WTC11 (cell line): ENCODE measurements at regions not wholly inside any gene's neighbourhood (a gene's known extent, or its start where the extent isn't known, plus 50 kb on each side); places are given as distances from the start of the nearest gene placed in this dataset.

ENCODE experiments used
- ATAC-seq: fragments of 200-7000 bp; cut with Tn5 transposase; 2 replicates; pipeline ENCODE4 v1.10.0; 2021; ENCODE audit warnings: mild to moderate bottlenecking, moderate library complexity
- CTCF ChIA-PET: fragments of 300-600 bp; sonication (Branson Sonifier 250); formaldehyde crosslinking; loops from one replicate; lab custom pipeline; 2021; ENCODE audit warnings: antibody characterized with exemption; lab: Charles Lee
- POLR2A ChIA-PET: fragments of 350-600 bp; sonication (Branson Sonifier 250); formaldehyde crosslinking; loops from one replicate; lab custom pipeline; 2021; ENCODE audit warnings: antibody characterized with exemption; lab: Charles Lee
- DNase-seq: peaks from one replicate; pipeline ENCODE4 v3.0.0; 2021; ENCODE audit warnings: low spot score
- H3K27ac Mint-ChIP-seq: 2 replicates; pipeline ENCODE4 v1.8.0; 2021; ENCODE audit warnings: mixed read lengths
- H3K27me3 Mint-ChIP-seq: 2 replicates; pipeline ENCODE4 v1.8.0; 2021; ENCODE audit warnings: low read depth, mild to moderate bottlenecking, moderate library complexity, mixed read lengths
- H3K36me3 Mint-ChIP-seq: 2 replicates; pipeline ENCODE4 v1.8.0; 2021; ENCODE audit warnings: mixed read lengths
- H3K4me1 Mint-ChIP-seq: 2 replicates; pipeline ENCODE4 v1.8.0; 2022; ENCODE audit warnings: mixed read lengths
- H3K4me3 Mint-ChIP-seq: 2 replicates; pipeline ENCODE4 v1.8.0; 2021; ENCODE audit warnings: mild to moderate bottlenecking, moderate library complexity, mixed read lengths
- H3K9me3 Mint-ChIP-seq: 2 replicates; pipeline ENCODE4 v1.8.0; 2021; ENCODE audit warnings: mixed read lengths
- ATF2 ChIP-seq: sonication (generic); formaldehyde crosslinking; IDR thresholded peaks from 2 replicates; pipeline ENCODE4 v1.8.1; 2022; ENCODE audit warnings: low read depth, missing genetic modification reagents, borderline replicate concordance
- ATF3 ChIP-seq: sonication (generic); formaldehyde crosslinking; conservative IDR thresholded peaks from 2 replicates; pipeline ENCODE4 v1.8.1; 2022; ENCODE audit warnings: mild to moderate bottlenecking, missing genetic modification reagents
- E2F4 ChIP-seq: sonication (generic); formaldehyde crosslinking; IDR thresholded peaks from 2 replicates; pipeline ENCODE4 v1.8.1; 2022; ENCODE audit warnings: low read depth, mild to moderate bottlenecking, moderate library complexity, missing genetic modification reagents, borderline replicate concordance
- E2F5 ChIP-seq: sonication (generic); formaldehyde crosslinking; IDR thresholded peaks from 2 replicates; pipeline ENCODE4 v1.8.1; 2022; ENCODE audit warnings: mild to moderate bottlenecking, moderate library complexity, missing genetic modification reagents
- EMX1 ChIP-seq: fragments of 250-450 bp; sonication (Bioruptor Pico); IDR thresholded peaks from 2 replicates; pipeline ENCODE4 v1.8.0; 2021; ENCODE audit warnings: mild to moderate bottlenecking
- HMGA2 ChIP-seq: fragments of 250-450 bp; sonication (Bioruptor Pico); IDR thresholded peaks from 2 replicates; pipeline ENCODE4 v1.4.0; 2021; ENCODE audit warnings: mild to moderate bottlenecking, moderate library complexity
- JAZF1 ChIP-seq: fragments of 250-450 bp; sonication (Bioruptor Pico); IDR thresholded peaks from 2 replicates; pipeline ENCODE4 v1.9.0; 2021; ENCODE audit warnings: moderate library complexity, mild to moderate bottlenecking, inconsistent platforms
- JUN ChIP-seq: sonication (generic); formaldehyde crosslinking; IDR thresholded peaks from 2 replicates; pipeline ENCODE4 v1.8.0; 2023; ENCODE audit warnings: mild to moderate bottlenecking, missing genetic modification reagents
- KAT7 ChIP-seq: sonication (generic); formaldehyde crosslinking; IDR thresholded peaks from 2 replicates; pipeline ENCODE4 v1.8.1; 2023; ENCODE audit warnings: missing genetic modification reagents, mild to moderate bottlenecking, borderline replicate concordance
- MAX ChIP-seq: sonication (generic); formaldehyde crosslinking; IDR thresholded peaks from 2 replicates; pipeline ENCODE4 v1.8.0; 2022; ENCODE audit warnings: mild to moderate bottlenecking, missing genetic modification reagents
- NR2C2 ChIP-seq: sonication (generic); formaldehyde crosslinking; IDR thresholded peaks from 2 replicates; pipeline ENCODE4 v1.8.0; 2022; ENCODE audit warnings: mild to moderate bottlenecking, missing genetic modification reagents
- PREB ChIP-seq: sonication (generic); formaldehyde crosslinking; IDR thresholded peaks from 2 replicates; pipeline ENCODE4 v1.8.1; 2022; ENCODE audit warnings: mild to moderate bottlenecking, missing genetic modification reagents, moderate library complexity, borderline replicate concordance
- SP1 ChIP-seq: sonication (generic); formaldehyde crosslinking; conservative IDR thresholded peaks from 2 replicates; pipeline ENCODE4 v1.8.1; 2022; ENCODE audit warnings: missing genetic modification reagents
- TEAD1 ChIP-seq: sonication (generic); formaldehyde crosslinking; IDR thresholded peaks from 2 replicates; pipeline ENCODE4 v1.8.0; 2022; ENCODE audit warnings: mild to moderate bottlenecking, missing genetic modification reagents
- USF2 ChIP-seq: sonication (generic); formaldehyde crosslinking; IDR thresholded peaks from 2 replicates; pipeline ENCODE4 v1.8.1; 2023; ENCODE audit warnings: mild to moderate bottlenecking, missing genetic modification reagents, moderate library complexity
- ZBTB43 ChIP-seq: sonication (generic); formaldehyde crosslinking; IDR thresholded peaks from 2 replicates; pipeline ENCODE4 v1.8.1; 2023; ENCODE audit warnings: mild to moderate bottlenecking, missing genetic modification reagents
- ZNF138 ChIP-seq: sonication (generic); formaldehyde crosslinking; conservative IDR thresholded peaks from 2 replicates; pipeline ENCODE4 v1.8.1; 2022; ENCODE audit warnings: mild to moderate bottlenecking, moderate library complexity, missing genetic modification reagents
- ZNF232 ChIP-seq: sonication (generic); formaldehyde crosslinking; IDR thresholded peaks from 2 replicates; pipeline ENCODE4 v1.8.0; 2022; ENCODE audit warnings: mild to moderate bottlenecking, missing genetic modification reagents
- ZNF263 ChIP-seq: sonication (generic); formaldehyde crosslinking; IDR thresholded peaks from 2 replicates; pipeline ENCODE4 v1.8.1; 2022; ENCODE audit warnings: low read depth, mild to moderate bottlenecking, moderate library complexity, missing genetic modification reagents
- ZNF281 ChIP-seq: sonication (generic); formaldehyde crosslinking; IDR thresholded peaks from 2 replicates; pipeline ENCODE4 v1.8.0; 2023; ENCODE audit warnings: mild to moderate bottlenecking, missing genetic modification reagents
- ZNF425 ChIP-seq: fragments of 250-450 bp; sonication (Bioruptor Pico); conservative IDR thresholded peaks from 2 replicates; pipeline ENCODE4 v1.9.0; 2021; ENCODE audit warnings: mild to moderate bottlenecking

GRCh38 chr14:43755707-43756106, 751.4 kb downstream of the FSCB start:
- Mint-ChIP-seq H3K27me3 (no peaks in the 10 kb centered on the region), H3K4me1 (peaks cover 28% of the 10 kb centered on the region), H3K36me3 (peaks cover 8% of the 10 kb centered on the region), H3K9me3 (peaks cover 17% of the 10 kb centered on the region), H3K27ac (peak overlapping the region; percentile 95), H3K4me3 (no peak overlapping the region)
- TF ChIP-seq ZNF425 (no peak), MAX (CRISPR knock-in tag) (no peak), ATF2 (CRISPR knock-in tag) (no peak), SP1 (CRISPR knock-in tag) (no peak), E2F4 (CRISPR knock-in tag) (no peak), ATF3 (CRISPR knock-in tag) (no peak), ZNF281 (CRISPR knock-in tag) (no peak), USF2 (no peak)
- ATAC-seq (no peak), DNase-seq (no peak)
- ChIA-PET POLR2A (no interaction called here), CTCF (no interaction called here)

GRCh38 chr14:43754838-43755237, 752.2 kb downstream of the FSCB start:
- H3K27me3 Mint-ChIP-seq = no peaks in the 10 kb centered on the region
- peaks cover 17% of the 10 kb centered on the region for H3K9me3 Mint-ChIP-seq
- DNase-seq = peak; percentile 12
- peak overlapping the region; percentile 42 for H3K4me3 Mint-ChIP-seq
- peaks cover 28% of the 10 kb centered on the region for H3K4me1 Mint-ChIP-seq
- H3K36me3 Mint-ChIP-seq = peaks cover 8% of the 10 kb centered on the region
- ATAC-seq = peak; percentile 97
- CTCF ChIA-PET = interaction anchor here (0.5 kb wide), 1 partner anchor 185 kb away, joined by 6 read pairs; no protein-coding TSS in a partner anchor
- peak overlapping the region; percentile 98 for H3K27ac Mint-ChIP-seq
- POLR2A ChIA-PET = no interaction called here
- TF ChIP-seq JAZF1 (CRISPR knock-in tag) = no peak
- no peak for TF ChIP-seq HMGA2 (CRISPR knock-in tag)
- TF ChIP-seq ZNF232 (CRISPR knock-in tag) = no peak
- no peak for TF ChIP-seq ZBTB43 (CRISPR knock-in tag)
- TF ChIP-seq EMX1 (CRISPR knock-in tag) = no peak
- no peak for TF ChIP-seq NR2C2 (CRISPR knock-in tag)
- TF ChIP-seq E2F5 (CRISPR knock-in tag) = no peak
- no peak for TF ChIP-seq ZNF138 (CRISPR knock-in tag)
- no peak for TF ChIP-seq PREB (CRISPR knock-in tag)
- no peak for TF ChIP-seq KAT7 (CRISPR knock-in tag)
- no peak for TF ChIP-seq TEAD1 (CRISPR knock-in tag)
- TF ChIP-seq JUN = no peak
- TF ChIP-seq ZNF263 (CRISPR knock-in tag) = no peak
